Omental fat pad (tissue), 3 donors: ENCODE measurements at regions not wholly inside any gene's neighbourhood (a gene's known extent, or its start where the extent isn't known, plus 50 kb on each side); places are given as distances from the start of the nearest gene placed in this dataset.
"Not testable (repeated sequence)": the region's sequence is repeated elsewhere in the genome, so short reads cannot be mapped to it uniquely, and the experiment has no call there.

Experiments used
- ATAC-seq: fragments of 150-250 bp; one replicate; pipeline ENCODE4 v1.9.1; 2016; ENCODE audit warnings: mild to moderate bottlenecking, moderate library complexity; ENCODE audit not compliant: low FRiP score
- DNase-seq: peaks from one replicate; pipeline ENCODE4 v3.0.0-alpha.2; 2019; ENCODE audit warnings: low spot score
- TF ChIP-seq, protein P1 (sequence below), 3 donors: fragments of 450-650 bp; IDR thresholded peaks; one replicate each; pipeline ENCODE4 v1.5.1; 2016 to 2017; ENCODE audit warnings: antibody characterized with exemption in 3 of 3, mild to moderate bottlenecking in 3 of 3, moderate library complexity in 2 of 3

DNA sequence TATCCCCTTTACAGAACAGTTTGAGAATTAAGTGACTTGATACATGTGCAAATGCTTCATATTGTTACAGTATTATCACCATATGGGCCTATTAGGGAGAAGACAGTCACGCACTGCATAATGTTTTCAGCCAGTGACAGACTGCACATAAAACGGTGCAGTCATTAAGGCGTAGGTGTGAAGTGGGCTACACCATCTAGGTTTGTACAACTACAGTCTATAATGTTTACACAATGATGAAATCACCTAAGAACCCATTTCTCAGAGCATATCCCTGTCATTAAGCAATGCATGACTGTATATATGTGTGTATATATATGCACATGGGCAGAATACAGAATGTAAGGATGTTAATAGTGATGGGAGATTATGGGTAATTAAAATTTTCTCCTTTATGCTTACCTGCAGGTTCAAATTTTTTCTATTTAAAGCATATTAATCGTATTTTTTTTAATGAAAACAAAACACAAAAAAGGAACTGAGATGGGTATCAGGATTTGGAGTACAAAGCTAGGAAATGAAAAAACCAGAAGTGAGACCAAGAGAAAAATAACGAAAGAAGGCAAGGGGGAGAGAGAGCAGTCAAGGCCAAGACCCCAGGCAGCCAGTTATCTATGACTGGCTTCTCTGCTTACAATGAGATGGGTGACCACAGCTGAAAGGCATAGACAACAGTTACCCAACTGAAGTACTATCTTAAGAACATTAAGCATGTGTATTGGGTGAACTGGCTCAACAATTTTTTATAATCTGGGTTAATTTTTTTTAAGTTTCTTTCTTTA, 122.9 kb upstream of the DAB1 start:
- ATAC-seq, result no peak
- no peak for DNase-seq
- TF ChIP-seq, protein P1, sequence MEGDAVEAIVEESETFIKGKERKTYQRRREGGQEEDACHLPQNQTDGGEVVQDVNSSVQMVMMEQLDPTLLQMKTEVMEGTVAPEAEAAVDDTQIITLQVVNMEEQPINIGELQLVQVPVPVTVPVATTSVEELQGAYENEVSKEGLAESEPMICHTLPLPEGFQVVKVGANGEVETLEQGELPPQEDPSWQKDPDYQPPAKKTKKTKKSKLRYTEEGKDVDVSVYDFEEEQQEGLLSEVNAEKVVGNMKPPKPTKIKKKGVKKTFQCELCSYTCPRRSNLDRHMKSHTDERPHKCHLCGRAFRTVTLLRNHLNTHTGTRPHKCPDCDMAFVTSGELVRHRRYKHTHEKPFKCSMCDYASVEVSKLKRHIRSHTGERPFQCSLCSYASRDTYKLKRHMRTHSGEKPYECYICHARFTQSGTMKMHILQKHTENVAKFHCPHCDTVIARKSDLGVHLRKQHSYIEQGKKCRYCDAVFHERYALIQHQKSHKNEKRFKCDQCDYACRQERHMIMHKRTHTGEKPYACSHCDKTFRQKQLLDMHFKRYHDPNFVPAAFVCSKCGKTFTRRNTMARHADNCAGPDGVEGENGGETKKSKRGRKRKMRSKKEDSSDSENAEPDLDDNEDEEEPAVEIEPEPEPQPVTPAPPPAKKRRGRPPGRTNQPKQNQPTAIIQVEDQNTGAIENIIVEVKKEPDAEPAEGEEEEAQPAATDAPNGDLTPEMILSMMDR (IDR thresholded peaks at IDR 0.05), result no peak

DNA sequence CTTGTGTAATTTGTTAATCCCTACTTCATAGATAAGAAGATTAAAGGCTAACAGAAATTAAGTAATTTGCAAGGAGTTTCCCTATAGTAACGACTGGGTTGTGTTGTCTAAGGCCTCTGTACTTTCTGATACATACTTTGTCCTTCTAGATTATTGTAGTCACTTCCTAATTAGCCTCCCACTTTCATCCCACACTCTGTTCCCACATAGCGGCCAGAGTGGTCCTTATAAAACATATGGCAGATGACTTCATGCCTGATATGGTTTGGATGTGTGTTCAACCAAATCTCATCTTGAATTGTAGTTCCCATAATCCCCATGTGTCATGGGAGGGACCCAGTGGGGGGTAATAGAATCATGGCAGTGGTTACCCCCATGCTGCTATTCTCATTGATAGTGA, 120.5 kb upstream of the DAB1 start:
- ATAC-seq, result no peak
- TF ChIP-seq, protein P1 (IDR thresholded peaks at IDR 0.05), result no peak
- no peak for DNase-seq

DNA sequence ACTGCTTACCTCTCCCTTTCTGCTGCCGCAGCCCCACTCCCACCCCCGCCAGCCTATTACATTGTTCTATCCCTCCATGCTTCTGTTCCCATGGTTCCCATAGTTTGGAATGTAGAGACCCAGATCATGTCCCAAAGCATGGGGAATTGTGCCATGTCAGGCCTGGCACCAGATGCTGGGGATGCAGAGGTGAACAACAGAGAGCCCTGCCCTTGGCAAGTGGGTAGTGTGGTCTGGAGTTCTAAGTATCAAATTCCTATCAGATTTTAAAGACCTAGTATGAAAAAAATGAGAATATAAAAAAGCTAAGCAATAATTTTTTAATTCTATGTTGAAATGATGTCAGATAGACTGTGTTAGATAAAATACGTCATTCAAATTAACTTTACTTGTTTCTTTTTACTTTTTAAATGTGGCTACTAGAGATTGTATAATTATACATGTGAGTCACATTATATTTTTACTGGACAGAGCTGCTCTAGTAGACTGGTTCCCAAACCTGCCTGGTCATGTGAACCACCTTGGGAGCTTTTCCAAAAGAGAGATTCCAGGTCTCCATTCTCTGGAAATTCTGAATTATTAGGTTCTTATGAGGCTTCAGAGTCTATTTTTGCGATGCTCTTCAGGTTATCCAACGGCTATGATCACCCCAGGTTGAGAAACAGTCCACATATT, 113.0 kb upstream of the DAB1 start:
- TF ChIP-seq, protein P1 (IDR thresholded peaks at IDR 0.05), result no peak
- ATAC-seq, result no peak
- no peak for DNase-seq

DNA sequence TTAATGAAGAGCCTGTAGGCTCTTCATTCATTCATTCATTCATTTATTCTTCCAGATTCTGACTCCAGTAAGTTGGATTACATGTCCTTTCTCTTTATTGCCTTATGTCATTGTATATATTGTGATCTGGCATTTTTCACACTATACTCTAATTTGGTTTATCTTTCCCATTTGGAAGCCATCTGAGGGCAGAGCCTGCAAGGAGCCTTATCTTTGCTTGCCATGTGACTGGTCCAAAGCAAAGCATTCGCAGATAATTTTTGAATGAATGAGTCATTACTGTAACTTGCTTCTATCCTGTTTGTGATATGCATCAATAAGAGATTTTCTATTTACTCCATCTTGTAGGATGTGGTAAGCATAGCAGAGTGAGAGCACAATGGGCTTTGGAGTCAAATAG, 108.4 kb upstream of the DAB1 start:
- TF ChIP-seq, protein P1 (IDR thresholded peaks at IDR 0.05), result no peak
- ATAC-seq, result no peak
- DNase-seq, result no peak

DNA sequence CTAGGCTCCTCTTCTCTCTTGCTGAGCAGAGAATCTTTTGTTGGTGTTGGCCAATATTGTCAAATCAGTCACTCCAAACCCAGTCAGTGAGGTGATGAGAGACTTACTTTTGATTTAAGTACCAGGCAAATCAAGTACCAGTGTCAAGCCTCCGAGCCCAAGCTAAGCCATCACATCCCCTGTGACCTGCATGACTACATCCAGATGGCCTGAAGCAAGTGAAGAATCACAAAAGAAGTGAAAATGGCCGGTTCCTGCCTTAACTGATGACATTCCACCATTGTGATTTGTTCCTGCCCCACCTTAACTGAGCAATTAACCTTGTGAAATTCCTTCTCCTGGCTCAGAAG, 107.0 kb upstream of the DAB1 start:
- DNase-seq, ATAC-seq: not testable (repeated sequence)

DNA sequence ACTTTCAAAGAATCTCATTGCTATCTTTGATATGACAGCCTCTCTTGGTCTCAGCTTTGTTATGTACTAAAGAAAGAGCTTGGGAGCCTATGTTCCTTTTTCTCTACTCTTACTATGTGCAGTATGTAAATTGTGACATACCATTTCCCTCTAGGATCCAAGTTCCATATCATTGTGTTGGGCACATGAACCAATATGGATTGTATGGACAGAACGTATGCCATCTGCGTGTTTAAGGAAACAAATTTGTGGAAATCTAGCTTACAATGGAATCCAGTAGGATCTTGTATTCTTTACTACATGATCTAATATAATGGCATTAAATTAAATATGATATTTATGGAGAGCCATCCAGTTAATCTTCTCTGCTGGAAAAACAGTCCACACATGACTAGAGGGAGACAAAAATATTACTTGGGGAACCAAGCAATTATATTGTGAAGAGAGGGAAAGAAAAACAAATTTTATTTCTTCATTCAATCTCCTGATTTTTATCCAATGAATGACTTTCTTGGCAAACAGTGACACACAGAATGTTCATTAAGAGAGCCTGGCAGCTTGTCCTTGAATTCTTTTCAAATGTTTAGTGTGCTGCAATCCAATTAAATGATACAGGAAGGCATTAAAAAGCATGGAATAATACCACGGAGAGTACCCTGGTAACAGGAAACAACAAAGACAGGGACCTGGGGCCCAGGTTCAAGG, 106.5 kb upstream of the DAB1 start:
- no peak for ATAC-seq
- no peak for DNase-seq
- TF ChIP-seq, protein P1 (IDR thresholded peaks at IDR 0.05), result no peak

DNA sequence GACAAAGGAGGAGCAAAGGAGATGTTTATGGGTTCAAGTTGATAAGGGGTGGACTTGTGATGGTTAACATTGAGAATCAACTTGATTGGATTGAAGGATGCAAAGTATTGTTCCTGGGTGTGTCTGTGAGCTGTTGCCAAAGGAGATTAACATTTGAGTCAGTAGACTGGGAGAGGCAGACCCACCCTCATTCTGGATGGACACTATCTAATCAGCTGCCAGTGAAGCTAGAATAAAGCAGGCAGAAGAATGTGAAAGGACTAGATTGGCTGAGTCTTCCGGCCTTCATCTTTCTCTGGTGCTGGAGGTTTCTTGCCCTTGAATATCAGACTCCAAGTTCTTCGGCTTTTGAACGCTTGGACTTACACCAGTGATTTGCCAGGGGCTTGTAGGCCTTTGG, 98.7 kb upstream of the DAB1 start:
- TF ChIP-seq, protein P1 (IDR thresholded peaks at IDR 0.05), result no peak
- DNase-seq, result no peak
- ATAC-seq, result no peak
